ENCODE measurements at regions not wholly inside any gene's neighbourhood (a gene's known extent, or its start where the extent isn't known, plus 50 kb on each side); places are given as distances from the start of the nearest gene placed in this dataset.
A peak's percentile ranks its signal among the peaks of the same experiment; 100 is the strongest.

DNA sequence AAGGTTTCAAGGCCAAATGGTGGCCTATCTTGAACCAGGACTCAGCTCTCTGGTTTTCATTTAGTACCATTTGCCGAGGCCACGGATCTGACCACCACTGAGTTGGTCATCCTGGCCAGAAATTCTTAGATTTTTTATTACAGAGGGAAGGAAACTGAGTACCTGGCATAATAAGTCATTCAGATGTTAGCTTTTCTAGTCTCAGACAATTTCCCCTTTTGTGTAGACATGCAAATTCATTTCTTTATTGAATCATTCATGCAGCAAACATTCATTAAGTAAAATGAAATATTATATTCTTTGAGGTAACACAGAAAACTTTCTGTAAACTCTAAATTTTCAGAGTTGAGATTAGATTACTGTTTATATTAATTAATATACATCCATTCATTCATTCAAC lies 223.7 kb downstream of the PDCD6IP start:
- TF ChIP-seq EZH2 (IDR thresholded peaks at IDR 0.05; ENCODE audit: borderline replicate concordance, insufficient read depth, low read length, poor library complexity, severe bottlenecking) (no peak), TAF1 (IDR thresholded peaks at IDR 0.05; ENCODE audit: low read depth) (no peak), EP300 (conservative IDR thresholded peaks at IDR 0.05; ENCODE audit: poor library complexity, severe bottlenecking) (no peak), RAD21 (conservative IDR thresholded peaks at IDR 0.05) (no peak), POLR2AphosphoS5 (IDR thresholded peaks at IDR 0.05) (no peak), SMC3 (conservative IDR thresholded peaks at IDR 0.05; ENCODE audit: poor library complexity) (no peak), MXI1 (conservative IDR thresholded peaks at IDR 0.05; ENCODE audit: poor library complexity, severe bottlenecking) (no peak)
- TF ChIP-seq, protein P1, sequence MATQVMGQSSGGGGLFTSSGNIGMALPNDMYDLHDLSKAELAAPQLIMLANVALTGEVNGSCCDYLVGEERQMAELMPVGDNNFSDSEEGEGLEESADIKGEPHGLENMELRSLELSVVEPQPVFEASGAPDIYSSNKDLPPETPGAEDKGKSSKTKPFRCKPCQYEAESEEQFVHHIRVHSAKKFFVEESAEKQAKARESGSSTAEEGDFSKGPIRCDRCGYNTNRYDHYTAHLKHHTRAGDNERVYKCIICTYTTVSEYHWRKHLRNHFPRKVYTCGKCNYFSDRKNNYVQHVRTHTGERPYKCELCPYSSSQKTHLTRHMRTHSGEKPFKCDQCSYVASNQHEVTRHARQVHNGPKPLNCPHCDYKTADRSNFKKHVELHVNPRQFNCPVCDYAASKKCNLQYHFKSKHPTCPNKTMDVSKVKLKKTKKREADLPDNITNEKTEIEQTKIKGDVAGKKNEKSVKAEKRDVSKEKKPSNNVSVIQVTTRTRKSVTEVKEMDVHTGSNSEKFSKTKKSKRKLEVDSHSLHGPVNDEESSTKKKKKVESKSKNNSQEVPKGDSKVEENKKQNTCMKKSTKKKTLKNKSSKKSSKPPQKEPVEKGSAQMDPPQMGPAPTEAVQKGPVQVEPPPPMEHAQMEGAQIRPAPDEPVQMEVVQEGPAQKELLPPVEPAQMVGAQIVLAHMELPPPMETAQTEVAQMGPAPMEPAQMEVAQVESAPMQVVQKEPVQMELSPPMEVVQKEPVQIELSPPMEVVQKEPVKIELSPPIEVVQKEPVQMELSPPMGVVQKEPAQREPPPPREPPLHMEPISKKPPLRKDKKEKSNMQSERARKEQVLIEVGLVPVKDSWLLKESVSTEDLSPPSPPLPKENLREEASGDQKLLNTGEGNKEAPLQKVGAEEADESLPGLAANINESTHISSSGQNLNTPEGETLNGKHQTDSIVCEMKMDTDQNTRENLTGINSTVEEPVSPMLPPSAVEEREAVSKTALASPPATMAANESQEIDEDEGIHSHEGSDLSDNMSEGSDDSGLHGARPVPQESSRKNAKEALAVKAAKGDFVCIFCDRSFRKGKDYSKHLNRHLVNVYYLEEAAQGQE (IDR thresholded peaks at IDR 0.05; ENCODE audit: borderline replicate concordance): no peak
- TF ChIP-seq, protein P2, sequence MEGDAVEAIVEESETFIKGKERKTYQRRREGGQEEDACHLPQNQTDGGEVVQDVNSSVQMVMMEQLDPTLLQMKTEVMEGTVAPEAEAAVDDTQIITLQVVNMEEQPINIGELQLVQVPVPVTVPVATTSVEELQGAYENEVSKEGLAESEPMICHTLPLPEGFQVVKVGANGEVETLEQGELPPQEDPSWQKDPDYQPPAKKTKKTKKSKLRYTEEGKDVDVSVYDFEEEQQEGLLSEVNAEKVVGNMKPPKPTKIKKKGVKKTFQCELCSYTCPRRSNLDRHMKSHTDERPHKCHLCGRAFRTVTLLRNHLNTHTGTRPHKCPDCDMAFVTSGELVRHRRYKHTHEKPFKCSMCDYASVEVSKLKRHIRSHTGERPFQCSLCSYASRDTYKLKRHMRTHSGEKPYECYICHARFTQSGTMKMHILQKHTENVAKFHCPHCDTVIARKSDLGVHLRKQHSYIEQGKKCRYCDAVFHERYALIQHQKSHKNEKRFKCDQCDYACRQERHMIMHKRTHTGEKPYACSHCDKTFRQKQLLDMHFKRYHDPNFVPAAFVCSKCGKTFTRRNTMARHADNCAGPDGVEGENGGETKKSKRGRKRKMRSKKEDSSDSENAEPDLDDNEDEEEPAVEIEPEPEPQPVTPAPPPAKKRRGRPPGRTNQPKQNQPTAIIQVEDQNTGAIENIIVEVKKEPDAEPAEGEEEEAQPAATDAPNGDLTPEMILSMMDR (IDR thresholded peaks at IDR 0.05; ENCODE audit: poor library complexity, severe bottlenecking): no peak
- H3K79me2 ChIP-seq (replicated peaks; ENCODE audit: insufficient read depth, low read length): no peaks in the 10 kb centered on the region
- no peaks in the 10 kb centered on the region for H3F3A ChIP-seq (ENCODE audit: insufficient read depth, low read length, poor library complexity, severe bottlenecking)
- H3K27ac ChIP-seq (ENCODE audit: low read length): peak overlapping the region; percentile 66
- H4K20me1 ChIP-seq (ENCODE audit: insufficient read depth): no peaks in the 10 kb centered on the region
- H3K36me3 ChIP-seq (ENCODE audit: insufficient read depth, low read length): no peaks in the 10 kb centered on the region
- no peaks in the 10 kb centered on the region for H3K27me3 ChIP-seq (ENCODE audit: insufficient read depth, low read depth, low read length)
- H3K9ac ChIP-seq (ENCODE audit: low read length): no peak overlapping the region
- no peaks in the 10 kb centered on the region for H3K9me2 ChIP-seq (ENCODE audit: insufficient read depth, low read length)
- H3K4me3 ChIP-seq (ENCODE audit: low read length): no peak overlapping the region
- no peak overlapping the region for H3K4me2 ChIP-seq (ENCODE audit: low read length)
- no peaks in the 10 kb centered on the region for H3K9me3 ChIP-seq (ENCODE audit: low read length)
- H2AFZ ChIP-seq (ENCODE audit: low read depth, low read length): no peak overlapping the region

DNA sequence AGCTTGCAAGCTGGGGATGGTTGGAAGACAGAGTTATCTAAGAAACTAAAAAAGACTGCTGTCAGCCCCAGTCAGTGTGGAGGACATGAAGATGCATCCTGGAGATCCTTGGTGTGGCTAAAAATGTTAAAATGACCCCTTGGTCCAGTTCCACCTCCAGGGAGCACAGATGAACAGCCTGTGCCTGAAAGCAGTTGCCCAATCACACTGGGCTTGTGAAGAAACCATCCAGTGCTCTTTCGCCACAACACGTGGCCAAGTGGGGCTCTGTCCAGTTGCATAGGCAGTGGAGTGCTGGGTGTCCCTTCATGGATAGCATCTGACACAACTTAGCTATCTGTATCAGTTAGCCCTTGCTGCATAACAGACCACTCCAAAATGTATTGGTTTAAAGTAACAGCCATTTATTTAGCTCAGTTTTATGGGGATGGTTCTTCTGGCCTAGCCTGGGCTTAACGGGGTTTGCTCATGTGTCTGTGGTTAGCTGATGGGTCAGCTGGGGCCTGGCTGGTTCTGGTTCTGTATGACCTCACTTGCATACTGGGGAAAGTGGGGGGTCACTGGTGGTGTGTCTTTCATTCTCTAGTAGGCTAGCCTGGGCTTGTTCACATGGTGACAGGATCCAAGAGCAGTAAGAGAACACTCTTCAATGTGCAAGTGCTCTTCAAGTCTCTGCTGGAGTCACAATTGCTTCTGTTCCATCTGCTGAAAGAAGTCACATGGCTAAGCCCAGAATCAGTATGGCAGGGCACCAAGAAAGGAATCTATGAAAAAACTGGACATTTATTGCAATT lies 226.2 kb downstream of the PDCD6IP start:
- Histone ChIP-seq H4K20me1 (ENCODE audit: insufficient read depth) (no peaks in the 10 kb centered on the region), H3K4me2 (ENCODE audit: low read length) (no peak overlapping the region), H3K27ac (ENCODE audit: low read length) (no peak overlapping the region), H3K79me2 (replicated peaks; ENCODE audit: insufficient read depth, low read length) (no peaks in the 10 kb centered on the region), H3K9ac (ENCODE audit: low read length) (no peak overlapping the region), H3K4me3 (ENCODE audit: low read length) (no peak overlapping the region), H3K27me3 (ENCODE audit: insufficient read depth, low read depth, low read length) (no peaks in the 10 kb centered on the region), H3K9me3 (ENCODE audit: low read length) (no peaks in the 10 kb centered on the region), H2AFZ (ENCODE audit: low read depth, low read length) (no peak overlapping the region), H3K36me3 (ENCODE audit: insufficient read depth, low read length) (no peaks in the 10 kb centered on the region), H3K9me2 (ENCODE audit: insufficient read depth, low read length) (no peaks in the 10 kb centered on the region), H3F3A (ENCODE audit: insufficient read depth, low read length, poor library complexity, severe bottlenecking) (no peaks in the 10 kb centered on the region)
- TF ChIP-seq SMC3 (conservative IDR thresholded peaks at IDR 0.05; ENCODE audit: poor library complexity) (no peak), POLR2AphosphoS5 (IDR thresholded peaks at IDR 0.05) (no peak), MXI1 (conservative IDR thresholded peaks at IDR 0.05; ENCODE audit: poor library complexity, severe bottlenecking) (no peak), TAF1 (IDR thresholded peaks at IDR 0.05; ENCODE audit: low read depth) (no peak)

All from neural cell (in vitro differentiated cells).